Kidney (tissue), 13 donors: ENCODE measurements at regions not wholly inside any gene's neighbourhood (a gene's known extent, or its start where the extent isn't known, plus 50 kb on each side); places are given as distances from the start of the nearest gene placed in this dataset.
"Not testable (repeated sequence)": the region's sequence is repeated elsewhere in the genome, so short reads cannot be mapped to it uniquely, and the experiment has no call there.

ENCODE experiments used
- DNase-seq, 5 donors: peaks; one replicate each; pipeline ENCODE4 v3.0.0-alpha.2; 2013 to 2020
- FAIRE-seq: peaks from 2 replicates; lab custom pipeline; 2012; peaks lifted over from hg19 to GRCh38; lab: Jason Lieb, UNC
- H3K27ac ChIP-seq, 2 donors: one replicate each; pipeline ENCODE4 v1.7.0; 2013; ENCODE audit warnings: low read depth in 2 of 2, low read length in 2 of 2, inconsistent platforms in 1 of 2
- H3K27me3 ChIP-seq: one replicate; pipeline ENCODE4 v1.7.1; 2013; ENCODE audit warnings: low read length, inconsistent platforms; ENCODE audit not compliant: control insufficient read depth, insufficient read depth
- H3K36me3 ChIP-seq, 3 donors: one replicate each; pipeline versions ENCODE4 v1.7.0 to v1.7.1; 2013; ENCODE audit warnings: low read length in 3 of 3, control low read depth in 1 of 3, inconsistent platforms in 1 of 3; ENCODE audit not compliant: insufficient read depth in 3 of 3, control insufficient read depth in 2 of 3
- H3K4me1 ChIP-seq, 3 donors: one replicate each; pipeline versions ENCODE4 v1.7.0 to v1.7.1; 2013; ENCODE audit warnings: low read length in 3 of 3, inconsistent platforms in 1 of 3, low read depth in 1 of 3; ENCODE audit not compliant: control insufficient read depth in 2 of 3, insufficient read depth in 2 of 3
- H3K4me3 ChIP-seq, 3 donors: one replicate each; pipeline versions ENCODE4 v1.7.0 to v1.8.1; 2013; ENCODE audit warnings: low read length in 3 of 3, control low read depth in 1 of 3, inconsistent platforms in 1 of 3
- H3K9ac ChIP-seq, 3 donors: one replicate each; pipeline versions ENCODE4 v1.7.0 to v1.7.1; 2013; ENCODE audit warnings: low read length in 3 of 3, control low read depth in 1 of 3, inconsistent platforms in 1 of 3
- H3K9me3 ChIP-seq, 3 donors: one replicate each; pipeline versions ENCODE4 v1.7.0 to v1.7.1; 2013; ENCODE audit warnings: low read length in 3 of 3, control low read depth in 1 of 3, inconsistent platforms in 1 of 3; ENCODE audit not compliant: control insufficient read depth in 2 of 3, insufficient read depth in 1 of 3
- intact Hi-C: fragments of 100-400 bp; cut with DNase I; formaldehyde crosslinking; loops from one replicate; pipeline ENCODE4 v1.11.1; 2022
- TF ChIP-seq, protein P1 (sequence below): IDR thresholded peaks from 3 replicates; pipeline ENCODE4 v1.5.1; 2012; ENCODE audit warnings: mild to moderate bottlenecking, moderate library complexity, borderline replicate concordance; ENCODE audit not compliant: insufficient read depth; ENCODE audit errors: extremely low read depth
- donor health status: control.
- donor health status: control.
- donor health status: control.
- donor health status: control.
- donor health status: control.
- donor health status: DM: yes; HTN: yes; CAD: no.
- donor health status: Normal renal cell carcinoma (clear cell type).

DNA sequence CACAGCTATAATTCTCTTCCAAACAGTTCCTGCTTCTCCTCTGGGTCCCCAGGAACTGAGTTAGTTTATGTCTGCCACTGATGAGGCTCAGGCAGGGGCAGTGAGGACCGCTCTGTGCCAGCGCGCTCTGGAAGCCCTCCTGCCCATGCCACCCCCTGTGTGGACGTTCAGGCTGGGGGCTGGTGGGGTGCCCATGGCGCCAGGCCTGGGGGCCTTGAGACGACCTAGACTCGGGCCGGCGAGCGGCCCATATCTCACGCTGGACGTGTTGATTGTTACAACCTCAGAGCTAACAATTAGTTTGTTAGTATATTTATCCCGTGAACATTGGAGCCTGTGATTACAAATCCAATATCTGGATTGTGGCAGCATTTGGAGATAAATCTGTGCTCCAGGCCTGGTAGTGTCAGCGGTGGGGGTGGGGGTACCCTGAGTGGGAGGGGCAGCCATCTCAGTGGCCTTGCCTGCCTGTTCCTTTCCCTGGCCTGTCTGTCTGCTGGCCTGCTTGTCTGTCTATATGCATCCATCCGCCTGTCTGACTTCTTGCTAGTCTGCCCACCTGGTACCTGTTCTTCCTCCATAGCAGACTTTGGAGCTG is 256.5 kb upstream of the MVB12B start:
- TF ChIP-seq, protein P1, sequence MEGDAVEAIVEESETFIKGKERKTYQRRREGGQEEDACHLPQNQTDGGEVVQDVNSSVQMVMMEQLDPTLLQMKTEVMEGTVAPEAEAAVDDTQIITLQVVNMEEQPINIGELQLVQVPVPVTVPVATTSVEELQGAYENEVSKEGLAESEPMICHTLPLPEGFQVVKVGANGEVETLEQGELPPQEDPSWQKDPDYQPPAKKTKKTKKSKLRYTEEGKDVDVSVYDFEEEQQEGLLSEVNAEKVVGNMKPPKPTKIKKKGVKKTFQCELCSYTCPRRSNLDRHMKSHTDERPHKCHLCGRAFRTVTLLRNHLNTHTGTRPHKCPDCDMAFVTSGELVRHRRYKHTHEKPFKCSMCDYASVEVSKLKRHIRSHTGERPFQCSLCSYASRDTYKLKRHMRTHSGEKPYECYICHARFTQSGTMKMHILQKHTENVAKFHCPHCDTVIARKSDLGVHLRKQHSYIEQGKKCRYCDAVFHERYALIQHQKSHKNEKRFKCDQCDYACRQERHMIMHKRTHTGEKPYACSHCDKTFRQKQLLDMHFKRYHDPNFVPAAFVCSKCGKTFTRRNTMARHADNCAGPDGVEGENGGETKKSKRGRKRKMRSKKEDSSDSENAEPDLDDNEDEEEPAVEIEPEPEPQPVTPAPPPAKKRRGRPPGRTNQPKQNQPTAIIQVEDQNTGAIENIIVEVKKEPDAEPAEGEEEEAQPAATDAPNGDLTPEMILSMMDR = no peak
- Histone ChIP-seq H3K9ac (no peak overlapping the region), H3K36me3 (no peaks in the 10 kb centered on the region), H3K9me3 (no peaks in the 10 kb centered on the region), H3K4me3 (no peak overlapping the region), H3K27me3 (peaks cover 2% of the 10 kb centered on the region), H3K27ac (no peak overlapping the region), H3K4me1 (no peaks in the 10 kb centered on the region)
- intact Hi-C loops = no loop called here
- DNase-seq = no peak
- no peak for FAIRE-seq

DNA sequence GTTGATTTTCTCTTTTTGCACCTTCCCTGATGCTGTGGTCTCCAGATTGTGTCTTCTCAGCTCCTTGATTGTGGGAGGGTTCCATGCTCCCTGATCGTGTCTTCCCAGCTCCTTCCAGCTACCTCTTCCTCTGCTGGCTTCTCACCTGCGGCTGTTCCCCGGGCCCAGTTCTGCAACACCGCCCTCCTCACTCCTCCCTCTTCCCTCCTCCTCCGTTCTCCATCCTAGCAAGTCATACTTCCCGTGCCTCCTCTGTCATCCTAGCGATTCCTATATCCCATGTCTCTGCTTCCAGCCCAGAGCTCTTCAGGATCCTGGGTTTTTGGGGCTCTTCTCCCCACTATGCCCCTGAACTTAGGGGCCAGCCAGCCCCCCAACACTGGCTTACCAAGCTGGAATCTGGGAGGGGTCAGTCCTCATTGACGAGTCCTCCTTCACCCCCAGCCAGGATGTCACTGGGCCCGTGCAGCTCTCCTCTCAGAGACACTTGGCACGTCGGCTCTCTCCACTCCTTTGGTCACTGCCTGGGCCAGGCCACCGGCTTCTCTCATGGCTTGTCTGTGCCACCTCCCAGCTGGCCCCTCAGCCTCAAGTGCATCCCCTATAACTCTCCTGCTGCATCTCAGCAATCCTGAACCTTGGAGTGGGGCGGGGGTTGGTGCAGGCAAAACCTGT is 255.4 kb upstream of the MVB12B start:
- no peak for FAIRE-seq

DNA sequence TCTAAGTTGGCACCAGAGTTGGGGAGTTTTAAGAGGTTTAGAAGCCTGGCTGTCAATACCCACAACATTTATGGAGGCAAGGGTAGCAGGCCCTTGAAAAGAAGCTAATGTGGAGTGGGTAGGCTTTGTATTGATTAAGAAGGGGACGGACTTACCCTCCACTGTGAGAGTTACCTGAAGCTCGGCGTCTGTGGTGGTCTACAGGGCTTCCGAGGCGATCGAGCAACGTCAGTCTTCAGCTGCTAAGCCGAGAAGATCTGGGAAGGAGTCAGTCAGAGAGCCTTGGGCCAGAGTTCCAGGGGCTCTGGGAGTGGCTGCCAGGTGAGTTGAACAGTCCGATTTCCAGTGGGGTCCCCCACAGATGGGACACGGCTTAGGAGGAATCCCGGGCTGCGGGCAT is 249.0 kb upstream of the MVB12B start:
- H3K9ac ChIP-seq, H3K27ac ChIP-seq, H3K36me3 ChIP-seq, FAIRE-seq, DNase-seq, H3K4me1 ChIP-seq, H3K4me3 ChIP-seq, H3K9me3 ChIP-seq, intact Hi-C loops, H3K27me3 ChIP-seq: not testable (repeated sequence)

More for the DNA sequence above, 255.4 kb upstream of the MVB12B start:
- no peak for DNase-seq
- Histone ChIP-seq H3K9ac (no peak overlapping the region), H3K9me3 (no peaks in the 10 kb centered on the region), H3K27ac (no peak overlapping the region), H3K27me3 (peaks cover 2% of the 10 kb centered on the region), H3K4me3 (no peak overlapping the region), H3K4me1 (no peaks in the 10 kb centered on the region), H3K36me3 (no peaks in the 10 kb centered on the region)
- intact Hi-C loops = no loop called here
- TF ChIP-seq, protein P1 = no peak

DNA sequence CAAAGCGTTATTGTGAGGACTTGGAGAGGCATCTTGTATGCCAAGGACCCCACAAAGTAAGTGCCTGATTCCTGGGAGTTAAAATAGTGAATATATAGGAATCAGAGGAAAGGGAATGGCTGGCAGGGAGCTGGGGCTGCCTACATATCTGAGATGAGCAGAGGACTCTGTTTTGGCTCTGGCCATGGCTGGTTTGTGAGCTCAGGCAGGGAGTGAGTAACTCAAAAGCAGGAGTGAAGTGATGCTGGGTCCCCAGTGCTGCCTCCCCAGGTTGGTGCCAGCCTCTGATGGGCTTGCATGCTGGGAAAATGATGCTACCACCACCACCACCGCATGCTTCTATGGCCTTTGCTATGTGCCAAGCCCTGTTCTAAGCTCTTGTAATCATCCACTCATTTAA is 246.0 kb upstream of the MVB12B start:
- no peak for FAIRE-seq
- no peaks in the 10 kb centered on the region for H3K4me1 ChIP-seq
- H3K9ac ChIP-seq = no peak overlapping the region
- intact Hi-C loops = no loop called here
- H3K27me3 ChIP-seq = no peaks in the 10 kb centered on the region
- no peak overlapping the region for H3K27ac ChIP-seq
- TF ChIP-seq, protein P1 = no peak
- no peaks in the 10 kb centered on the region for H3K36me3 ChIP-seq
- H3K9me3 ChIP-seq = no peaks in the 10 kb centered on the region
- DNase-seq = no peak
- no peak overlapping the region for H3K4me3 ChIP-seq
